NCI-H1048 (cell line): ENCODE measurements at regions not wholly inside any gene's neighbourhood (a gene's known extent, or its start where the extent isn't known, plus 50 kb on each side); places are given as distances from the start of the nearest gene placed in this dataset.
"Not testable (repeated sequence)": the region's sequence is repeated elsewhere in the genome, so short reads cannot be mapped to it uniquely, and the experiment has no call there.

Experiments used
- DNase-seq: peaks from one replicate; lab custom pipeline; 2025; lab: John Stamatoyannopoulos, UW

DNA sequence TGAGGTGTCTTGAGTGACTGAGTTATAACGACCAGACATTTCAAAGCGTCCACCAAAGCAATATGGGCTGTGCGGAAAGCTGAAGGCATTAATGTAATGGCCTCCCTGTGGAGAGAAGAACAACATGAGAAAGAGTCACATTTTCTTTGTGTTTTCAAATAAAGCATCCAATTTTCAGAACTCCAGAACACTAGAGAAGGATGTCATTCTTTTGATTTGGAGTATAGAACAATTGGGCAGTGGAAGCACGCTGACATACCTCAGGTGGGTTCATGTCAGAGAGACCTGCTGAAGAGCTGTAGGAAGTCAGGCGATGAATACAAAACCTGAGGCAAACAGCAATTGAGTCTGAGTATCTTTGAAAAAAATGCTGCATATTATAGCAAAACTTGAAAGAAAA, 556.5 kb downstream of the GABRG2 start:
- no peak for DNase-seq

DNA sequence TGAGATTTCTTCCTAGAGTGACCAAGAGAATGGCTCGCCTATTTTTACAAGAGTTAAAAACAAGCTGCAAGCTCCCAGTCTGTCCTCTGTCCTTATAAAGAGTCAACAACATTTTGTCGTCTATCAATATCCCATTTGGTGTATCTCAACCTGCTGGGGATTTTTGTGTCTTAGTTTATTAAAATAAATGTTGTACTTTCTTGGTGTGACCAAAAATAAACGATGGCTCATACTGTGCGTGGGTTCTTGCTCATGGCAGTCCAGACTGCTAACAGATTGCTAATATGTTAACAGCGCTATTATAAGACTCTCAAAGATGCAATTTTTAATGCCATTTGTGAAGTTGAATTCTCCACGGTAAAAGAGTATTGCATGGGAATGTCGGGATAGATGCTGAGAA, 569.9 kb downstream of the GABRG2 start:
- no peak for DNase-seq

DNA sequence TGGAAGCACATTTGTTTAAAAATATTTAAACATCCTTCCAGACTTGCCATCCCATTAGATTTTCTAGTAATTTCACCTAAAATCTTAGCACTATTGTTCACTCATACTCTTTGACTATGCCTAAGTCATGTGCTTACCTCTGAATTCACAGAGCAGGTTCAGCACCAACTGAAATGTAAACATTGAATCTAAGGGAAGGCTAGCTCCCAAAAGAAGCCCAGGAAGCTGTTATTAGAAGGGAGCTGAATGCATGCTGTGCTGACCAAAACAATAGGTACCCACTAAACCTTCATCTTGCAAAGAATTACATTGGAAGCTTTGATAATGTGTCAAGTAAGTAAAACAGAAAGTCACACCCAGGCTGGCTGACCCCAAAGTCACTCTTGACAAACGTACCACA, 571.3 kb downstream of the GABRG2 start:
- DNase-seq: no peak

DNA sequence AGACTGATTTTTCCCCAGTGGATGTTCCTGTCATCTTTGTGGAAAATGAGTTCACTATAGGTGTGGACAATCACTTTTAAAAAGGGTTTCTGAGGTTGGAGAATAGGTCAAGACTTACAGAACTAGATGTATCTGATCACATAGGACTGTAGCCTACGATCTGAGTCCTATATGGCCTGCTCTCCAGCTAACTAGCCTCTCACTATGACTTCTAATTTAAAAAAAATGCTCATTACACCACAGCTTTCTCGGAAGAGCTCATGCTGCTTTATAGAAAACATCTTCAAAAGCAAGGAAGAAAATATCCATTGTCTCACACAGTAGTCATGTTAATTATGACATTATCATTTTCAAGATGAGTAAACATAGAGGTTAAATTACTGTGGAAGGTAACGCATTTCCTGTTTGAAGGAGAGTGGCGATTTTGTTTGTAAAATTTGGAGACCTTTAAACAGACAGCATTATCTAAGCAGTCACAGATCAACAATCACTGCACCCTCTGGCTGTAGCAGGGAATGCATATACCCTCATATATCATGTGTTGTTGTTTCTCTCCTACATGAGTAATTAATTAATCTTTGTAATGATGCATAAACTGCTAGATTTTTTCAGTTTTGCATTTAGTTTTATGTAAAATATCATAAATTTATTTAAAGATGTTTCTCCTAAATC, 573.7 kb downstream of the GABRG2 start:
- DNase-seq: no peak

DNA sequence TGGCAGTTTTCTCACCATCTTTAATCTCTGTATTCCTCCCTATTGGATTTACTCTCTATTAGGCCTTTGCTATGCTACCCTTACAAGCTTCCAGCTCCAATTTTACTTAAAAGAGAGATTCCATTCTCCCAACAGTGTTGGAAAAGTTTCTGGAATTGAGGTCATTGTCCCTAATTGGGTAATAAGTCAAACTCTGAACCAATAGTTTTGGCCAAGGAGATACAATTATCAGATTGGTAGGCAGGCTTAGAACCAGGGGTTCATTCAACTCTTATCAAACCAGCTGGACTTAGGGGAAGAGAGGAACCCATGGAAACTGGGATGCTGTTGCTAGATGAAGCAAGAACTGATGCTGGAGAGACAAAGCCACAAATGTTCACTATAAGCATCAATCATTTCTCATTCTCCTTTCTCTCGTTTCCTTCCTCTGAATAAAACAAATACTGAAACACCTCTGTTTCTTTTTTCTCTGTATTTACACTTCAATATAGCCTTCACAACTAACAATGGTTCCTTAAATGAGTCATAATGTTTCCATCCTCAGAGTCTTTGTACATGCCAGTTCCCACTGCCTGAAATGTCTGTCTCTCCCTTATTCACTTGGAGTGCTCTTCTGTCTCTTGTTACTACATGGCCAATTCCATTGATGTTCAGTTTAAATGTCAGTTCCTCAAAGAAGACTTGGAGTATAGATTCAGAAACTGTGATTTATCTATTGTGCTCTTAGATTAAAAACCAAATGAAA, 587.3 kb downstream of the GABRG2 start:
- no peak for DNase-seq

DNA sequence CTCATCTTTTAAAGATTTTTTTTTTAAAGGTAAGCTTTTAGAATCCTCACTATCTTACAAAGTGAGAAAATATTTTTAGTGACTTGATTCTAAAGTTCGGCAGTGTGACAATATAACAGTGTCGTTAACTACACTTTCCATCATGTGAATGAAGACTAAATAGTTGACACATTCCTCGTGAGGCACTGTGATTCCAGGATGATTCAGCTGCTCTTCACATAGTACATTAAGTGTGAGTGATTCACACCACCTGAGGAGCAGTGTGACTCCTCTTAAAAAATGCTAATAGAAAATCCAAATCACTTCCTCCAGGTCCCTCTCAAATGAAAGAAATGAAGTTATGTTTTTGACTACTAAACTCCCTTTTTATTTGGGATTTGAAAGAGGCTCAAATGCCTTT, 589.5 kb downstream of the GABRG2 start:
- DNase-seq: no peak

DNA sequence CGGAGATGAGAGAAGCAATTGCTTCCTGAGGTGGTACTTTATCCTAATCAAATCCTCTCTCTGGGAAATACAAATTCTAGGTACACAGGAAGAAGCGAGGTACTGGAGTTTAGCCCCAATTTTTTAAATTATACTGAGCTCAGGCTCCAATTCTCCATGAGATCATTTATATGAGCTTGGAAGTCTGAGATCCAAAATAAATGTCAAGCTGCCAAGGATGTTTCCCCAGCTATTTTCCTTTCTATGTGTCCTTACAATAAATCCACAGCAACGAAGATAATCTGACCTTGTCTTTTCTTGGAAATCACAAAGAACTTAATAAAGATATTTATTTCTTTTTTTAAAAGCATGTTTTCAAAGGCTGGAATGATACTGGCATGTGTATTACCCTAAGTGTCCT, 597.3 kb downstream of the GABRG2 start:
- no peak for DNase-seq

DNA sequence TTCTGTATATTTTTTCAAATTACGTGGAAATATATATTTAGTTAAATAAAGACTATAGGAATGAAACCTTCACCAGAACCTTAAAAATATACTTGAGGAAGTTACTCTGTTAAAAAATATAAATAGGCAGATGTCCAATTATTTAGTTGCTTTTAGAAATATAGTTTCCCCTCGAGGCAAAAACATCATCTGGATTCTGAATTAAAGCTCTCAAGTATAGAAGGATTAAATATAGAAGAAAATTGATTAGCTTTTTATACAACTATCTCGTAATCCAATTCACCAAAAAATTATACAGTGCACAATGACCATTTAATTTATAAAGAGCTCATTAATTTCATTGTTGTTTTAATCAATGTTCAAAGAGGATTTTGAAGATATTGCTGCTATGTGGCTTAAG, 601.4 kb downstream of the GABRG2 start:
- DNase-seq: no peak

DNA sequence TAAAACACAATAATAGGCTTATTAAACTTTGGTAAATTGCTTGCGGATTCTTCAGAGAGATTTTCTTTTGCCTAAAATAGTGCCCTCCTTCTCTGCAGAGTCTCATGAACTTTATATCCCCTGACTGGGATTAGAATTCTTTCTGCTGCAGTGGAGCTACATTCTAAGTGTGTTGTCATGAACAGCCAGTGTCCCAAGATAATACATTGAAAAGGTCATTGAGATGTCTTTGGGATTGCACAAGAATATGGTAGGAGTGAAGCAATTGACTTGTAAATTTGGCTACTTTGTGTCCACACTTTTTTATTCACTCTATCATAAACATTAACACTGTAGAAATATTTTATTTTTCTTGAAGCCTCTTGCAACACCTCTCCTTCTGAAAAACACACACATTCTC, 604.5 kb downstream of the GABRG2 start:
- DNase-seq: no peak

DNA sequence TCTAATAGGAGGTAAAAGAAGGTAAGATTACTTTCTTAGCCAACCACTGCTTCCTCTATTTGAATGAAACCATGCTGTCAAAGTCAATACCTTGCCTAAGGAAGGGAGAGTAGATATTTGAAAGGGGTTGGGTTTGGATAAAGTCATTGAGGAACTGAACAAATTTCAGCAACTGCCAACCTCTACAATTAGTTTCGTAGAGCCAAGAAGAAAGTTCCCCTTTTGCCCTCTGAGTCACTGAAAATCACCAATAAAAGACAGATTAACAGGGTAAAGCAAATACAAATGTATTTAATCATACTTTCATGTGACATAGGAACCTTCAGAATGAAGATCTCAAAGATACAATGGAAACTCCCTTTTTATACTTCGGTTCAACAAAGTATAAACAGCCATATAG, 615.7 kb downstream of the GABRG2 start:
- DNase-seq: no peak

DNA sequence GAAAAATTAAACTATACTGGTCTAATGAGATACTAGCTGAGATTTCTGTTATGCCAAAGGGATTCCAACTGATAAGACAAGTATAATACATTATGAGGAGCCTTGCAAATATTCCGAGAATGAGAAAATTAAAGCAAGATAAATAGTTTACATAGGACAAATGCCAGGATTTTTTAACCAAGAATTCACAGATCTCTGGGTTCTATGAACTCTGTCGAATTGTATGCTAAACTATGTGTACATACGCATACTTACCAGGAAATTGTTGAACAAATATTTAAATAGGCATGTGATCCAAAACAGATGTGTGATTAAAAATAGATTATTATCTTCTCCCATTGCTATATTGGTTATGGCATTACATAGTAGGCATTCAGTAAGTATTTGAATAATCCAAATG, 616.6 kb downstream of the GABRG2 start:
- DNase-seq: peak; percentile 58

DNA sequence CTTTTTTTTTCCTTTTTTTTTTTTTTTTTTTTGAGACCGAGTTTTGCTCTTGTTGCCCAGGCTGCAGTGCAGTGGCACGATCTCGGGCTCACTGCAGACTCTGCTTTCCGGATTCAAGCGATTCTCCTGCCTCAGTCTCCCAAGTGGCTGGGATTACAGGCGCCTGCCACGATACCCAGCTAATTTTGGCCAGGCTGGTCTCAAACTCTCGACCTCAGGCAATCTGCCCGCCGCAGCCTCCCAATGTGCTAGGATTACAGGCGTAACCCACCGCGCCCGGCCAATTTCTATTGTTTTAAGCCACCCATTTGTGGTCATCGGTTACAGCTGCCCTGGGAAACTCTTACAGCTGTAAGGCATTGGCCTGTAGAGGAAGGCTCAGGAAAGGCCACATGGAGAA, 617.7 kb downstream of the GABRG2 start:
- no peak for DNase-seq

DNA sequence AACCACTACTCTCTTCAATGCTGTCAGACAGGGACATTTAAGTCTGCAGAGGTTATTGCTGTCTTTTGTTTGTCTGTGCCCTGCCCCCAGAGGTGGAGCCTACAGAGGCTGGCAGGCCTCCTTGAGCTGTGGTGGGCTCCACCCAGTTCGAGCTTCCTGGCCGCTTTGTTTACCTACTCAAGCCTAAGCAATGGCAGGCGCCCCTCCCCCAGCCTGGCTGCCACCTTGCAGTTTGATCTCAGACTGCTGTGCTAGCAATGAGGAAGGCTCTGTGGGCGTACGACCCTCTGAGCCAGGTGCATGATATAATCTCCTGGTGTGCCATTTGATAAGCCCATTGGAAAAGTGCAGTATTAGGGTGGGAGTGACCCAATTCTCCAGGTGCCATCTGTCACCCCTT, 628.7 kb downstream of the GABRG2 start:
- not testable (repeated sequence) for DNase-seq

DNA sequence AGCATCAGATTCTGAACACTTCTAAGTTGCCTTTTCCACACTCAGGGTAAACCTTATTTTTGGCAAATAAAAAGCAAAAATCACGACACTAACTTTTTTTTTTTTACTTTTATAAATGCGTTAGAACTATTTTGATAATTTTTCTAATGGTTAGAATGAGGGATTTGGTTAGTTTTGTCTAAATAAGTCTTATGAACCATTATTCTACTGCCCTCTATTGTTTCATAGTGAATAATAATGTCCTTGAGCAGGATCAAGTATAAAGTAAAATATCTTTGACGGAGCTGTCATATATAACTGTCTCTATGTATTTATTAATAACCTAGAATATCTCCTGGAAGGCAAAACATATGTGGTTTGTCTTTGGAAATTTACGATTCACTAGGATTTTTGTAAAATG, 631.8 kb downstream of the GABRG2 start:
- DNase-seq: no peak

DNA sequence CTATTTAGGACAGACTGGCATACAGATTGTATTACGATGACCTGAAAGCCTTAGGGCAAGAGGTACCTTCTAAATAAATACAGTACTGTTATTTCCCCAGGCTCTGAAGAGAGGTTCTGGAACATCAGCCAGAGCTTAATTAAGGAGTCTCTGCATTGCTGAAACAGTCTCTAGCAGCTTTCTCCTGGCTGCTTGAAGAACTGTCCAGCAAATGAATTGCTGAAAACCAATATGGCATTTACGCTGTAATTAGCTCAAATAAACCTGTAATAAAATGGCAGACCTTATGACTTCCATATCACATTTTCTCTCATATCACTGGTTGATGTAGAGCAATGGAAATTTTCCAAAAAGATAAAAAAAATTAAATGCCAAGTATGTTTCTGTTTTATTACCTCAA, 636.3 kb downstream of the GABRG2 start:
- no peak for DNase-seq

DNA sequence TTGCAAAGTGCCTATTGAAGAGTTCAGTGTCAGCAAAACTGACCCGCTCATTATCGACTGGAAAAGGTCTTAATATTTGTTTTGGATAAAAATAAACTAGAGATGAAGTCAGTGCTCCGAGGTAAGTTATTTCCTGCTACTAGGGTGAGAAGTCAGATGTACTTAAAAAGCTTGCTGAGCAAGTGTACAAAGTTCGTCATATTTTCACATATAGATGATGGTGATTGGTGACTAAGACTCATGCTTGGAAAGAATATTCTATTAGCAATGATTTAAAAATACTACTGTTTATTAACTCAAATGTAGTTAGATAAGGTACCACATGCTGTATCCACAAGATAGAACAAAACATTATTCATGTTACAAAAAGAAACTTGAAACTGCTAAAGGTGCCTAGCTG, 643.7 kb downstream of the GABRG2 start:
- no peak for DNase-seq

DNA sequence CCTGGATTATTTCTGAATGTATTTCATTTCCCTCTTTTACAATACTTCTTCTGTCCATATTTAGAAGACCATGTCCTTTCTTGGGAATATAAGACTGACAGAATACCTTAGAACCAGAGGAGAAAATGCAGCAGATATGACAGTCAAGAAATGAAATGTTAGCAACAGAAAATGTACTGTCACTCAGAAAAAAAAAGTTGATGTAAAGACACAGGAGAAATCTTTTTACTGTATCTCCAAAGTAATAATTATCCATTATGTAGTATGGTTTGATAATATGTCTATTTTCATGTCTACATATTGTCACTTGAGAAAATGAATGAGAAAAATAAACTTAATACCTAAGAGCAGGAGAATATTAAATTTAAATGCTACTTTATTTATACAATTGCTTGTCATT, 652.1 kb downstream of the GABRG2 start:
- no peak for DNase-seq

DNA sequence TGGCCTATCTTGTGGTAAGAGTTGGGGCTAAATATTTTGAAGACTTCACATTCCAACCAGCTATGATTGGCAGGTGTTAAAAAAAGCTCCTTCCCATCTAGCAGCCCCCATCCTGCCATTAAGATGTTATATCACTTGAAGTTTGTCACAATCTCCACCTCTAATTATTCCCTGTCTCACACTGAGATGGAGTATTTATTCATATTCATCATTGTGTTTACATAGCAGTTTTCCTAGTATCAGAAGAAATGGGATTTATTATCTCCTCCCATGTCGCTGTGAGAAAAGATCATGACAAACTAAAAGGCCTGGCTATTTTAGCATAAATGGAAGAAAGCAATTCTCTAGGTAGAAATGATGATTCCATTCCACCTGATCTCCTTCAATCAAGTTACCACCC, 653.6 kb downstream of the GABRG2 start:
- no peak for DNase-seq

DNA sequence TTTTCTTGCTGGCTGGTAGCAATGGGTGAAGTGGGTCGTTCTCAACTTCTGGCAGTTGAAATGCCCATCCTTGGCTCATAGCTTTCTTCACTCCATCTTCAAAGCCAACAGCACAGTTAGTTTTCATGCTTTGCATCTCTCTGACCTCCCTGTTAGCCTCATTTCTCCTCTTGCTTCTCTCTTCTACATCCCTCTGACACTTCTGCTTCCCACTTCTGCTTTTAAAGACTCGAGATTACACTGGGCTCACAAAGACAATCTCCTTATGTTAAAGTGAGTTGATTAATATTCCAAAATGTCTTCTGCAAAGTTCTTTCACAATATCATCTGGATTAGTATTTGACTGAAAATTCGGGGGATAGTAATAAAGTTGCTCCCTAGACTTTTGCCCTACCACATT, 684.8 kb upstream of the CCNG1 start:
- no peak for DNase-seq

DNA sequence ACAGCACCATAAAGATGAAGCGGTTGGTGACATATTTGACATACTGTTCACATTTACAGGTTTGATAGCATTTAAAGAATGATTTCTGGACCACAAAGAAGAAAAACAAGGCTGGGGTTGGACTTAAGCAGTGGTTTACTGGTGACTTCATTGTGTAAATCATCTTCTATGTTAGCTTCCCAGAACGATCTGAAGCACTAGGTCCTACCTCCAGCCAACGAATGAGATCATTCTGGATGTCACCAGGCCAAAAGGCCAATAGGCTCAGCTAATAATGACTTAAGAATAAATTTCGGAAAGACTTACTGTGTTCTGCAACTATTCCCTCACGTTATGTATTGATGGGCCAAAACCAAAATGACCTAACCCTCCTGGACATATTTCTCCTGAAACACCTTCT, 675.3 kb upstream of the CCNG1 start:
- DNase-seq: no peak

DNA sequence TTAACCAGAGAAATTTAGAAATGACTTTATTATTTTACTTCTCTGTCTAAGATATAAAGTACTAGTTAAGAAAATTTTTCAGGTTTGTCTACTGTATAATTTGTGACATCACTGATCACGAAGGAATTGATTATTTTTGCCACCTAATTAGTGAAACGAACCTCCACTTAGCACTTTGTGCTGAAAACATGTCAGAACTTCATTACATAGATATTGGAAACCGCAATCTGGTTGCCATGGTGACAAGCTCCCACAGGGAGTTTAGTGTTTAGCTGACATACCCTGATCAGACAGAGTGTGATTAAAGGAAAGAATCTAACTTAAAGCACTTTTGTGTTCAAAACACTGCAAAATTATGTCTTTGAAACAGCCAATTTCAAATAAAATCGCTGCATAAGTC, 668.4 kb upstream of the CCNG1 start:
- DNase-seq: no peak

DNA sequence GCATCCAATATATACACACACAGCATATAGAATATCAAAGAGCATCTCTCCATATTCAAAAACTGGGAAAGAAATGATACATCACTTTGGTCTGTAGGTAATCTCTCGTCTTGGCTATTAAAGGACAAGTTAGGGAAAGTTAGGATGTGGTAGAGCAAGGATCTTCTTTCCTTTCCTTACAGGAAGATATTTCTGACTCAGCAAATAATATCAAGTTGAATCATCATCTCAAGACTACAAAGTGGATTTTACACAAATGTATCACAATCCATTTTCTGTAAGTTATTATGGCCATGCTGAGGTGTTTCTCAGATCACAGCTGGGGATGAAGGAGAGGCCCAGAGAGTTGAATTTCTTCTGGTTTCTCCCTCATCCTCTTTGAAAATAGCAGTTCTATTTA, 651.7 kb upstream of the CCNG1 start:
- no peak for DNase-seq

DNA sequence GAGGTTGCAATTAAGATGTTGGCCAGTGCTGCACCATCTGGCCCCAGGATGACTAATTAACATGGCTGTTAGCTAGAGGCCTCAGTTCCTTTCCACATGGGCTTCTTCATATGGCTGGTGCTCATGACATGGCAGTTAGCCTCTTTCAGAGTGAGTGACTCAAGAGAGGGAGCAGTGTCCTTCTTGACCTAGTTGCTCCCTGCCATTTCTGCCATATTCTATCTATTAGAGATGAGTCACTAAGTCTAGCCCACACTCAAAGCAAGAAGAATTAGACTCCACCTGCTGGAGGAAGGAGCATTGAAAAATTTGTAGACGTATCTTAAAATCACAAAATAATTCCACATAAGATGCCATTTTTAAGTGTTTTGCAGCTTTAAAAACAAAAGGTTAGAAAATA, 651.2 kb upstream of the CCNG1 start:
- DNase-seq: no peak

DNA sequence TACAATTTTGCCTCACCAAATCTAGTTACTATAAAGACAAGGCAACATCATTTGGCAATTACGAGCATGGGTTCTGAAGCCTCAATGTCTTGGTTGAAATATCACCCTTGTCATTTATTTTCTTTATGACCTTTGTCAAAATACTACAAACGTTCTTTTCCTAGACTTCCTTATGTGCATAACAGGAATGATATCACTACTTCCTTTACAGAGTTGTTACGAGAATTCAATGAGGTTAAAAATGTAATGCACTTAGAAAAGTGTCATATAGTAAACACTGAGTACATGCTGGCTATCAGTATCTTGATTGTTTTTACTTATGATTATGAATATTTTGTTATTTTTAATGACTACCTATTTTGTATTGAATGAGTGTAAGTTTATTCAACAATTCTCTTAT, 640.9 kb upstream of the CCNG1 start:
- DNase-seq: no peak
